LNCaP clone FGC (cell line): ENCODE measurements at regions not wholly inside any gene's neighbourhood (a gene's known extent, or its start where the extent isn't known, plus 50 kb on each side); places are given as distances from the start of the nearest gene placed in this dataset.
A peak's percentile ranks its signal among the peaks of the same experiment; 100 is the strongest.
"Not testable (repeated sequence)": the region's sequence is repeated elsewhere in the genome, so short reads cannot be mapped to it uniquely, and the experiment has no call there.

Experiments
- DNase-seq: peaks from one replicate; pipeline ENCODE4 v3.0.0-alpha.2; 2011; ENCODE audit warnings: low read depth
- H3K4me3 ChIP-seq: 2 replicates; pipeline ENCODE4 v1.5.1; 2011; ENCODE audit warnings: mild to moderate bottlenecking, low read depth, low read length, control low read depth
- TF ChIP-seq, protein P1 (sequence below): IDR thresholded peaks from 2 replicates; pipeline ENCODE4 v1.5.1; 2012; ENCODE audit warnings: mild to moderate bottlenecking; ENCODE audit not compliant: control insufficient read depth, insufficient read depth; ENCODE audit errors: extremely low read depth

DNA sequence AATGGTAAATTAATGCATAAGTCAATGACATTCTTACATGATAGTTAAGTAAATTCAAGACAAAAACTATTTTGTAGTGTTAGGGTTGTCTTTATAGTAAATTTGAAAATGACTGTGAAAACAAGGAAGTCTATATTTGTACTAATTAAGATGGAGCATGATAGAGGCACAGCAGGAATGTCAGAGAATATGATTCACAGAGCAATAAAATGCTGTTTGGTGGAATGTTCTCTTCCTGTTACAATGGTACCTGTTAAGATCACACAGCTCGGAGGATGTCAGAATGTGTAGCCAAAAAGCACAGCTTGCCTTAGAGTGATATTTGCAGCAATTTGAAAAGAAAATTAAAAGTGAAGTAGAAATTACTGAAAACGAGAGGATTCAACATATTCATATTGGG is 2339.7 kb upstream of the RAG2 start:
- TF ChIP-seq, protein P1, sequence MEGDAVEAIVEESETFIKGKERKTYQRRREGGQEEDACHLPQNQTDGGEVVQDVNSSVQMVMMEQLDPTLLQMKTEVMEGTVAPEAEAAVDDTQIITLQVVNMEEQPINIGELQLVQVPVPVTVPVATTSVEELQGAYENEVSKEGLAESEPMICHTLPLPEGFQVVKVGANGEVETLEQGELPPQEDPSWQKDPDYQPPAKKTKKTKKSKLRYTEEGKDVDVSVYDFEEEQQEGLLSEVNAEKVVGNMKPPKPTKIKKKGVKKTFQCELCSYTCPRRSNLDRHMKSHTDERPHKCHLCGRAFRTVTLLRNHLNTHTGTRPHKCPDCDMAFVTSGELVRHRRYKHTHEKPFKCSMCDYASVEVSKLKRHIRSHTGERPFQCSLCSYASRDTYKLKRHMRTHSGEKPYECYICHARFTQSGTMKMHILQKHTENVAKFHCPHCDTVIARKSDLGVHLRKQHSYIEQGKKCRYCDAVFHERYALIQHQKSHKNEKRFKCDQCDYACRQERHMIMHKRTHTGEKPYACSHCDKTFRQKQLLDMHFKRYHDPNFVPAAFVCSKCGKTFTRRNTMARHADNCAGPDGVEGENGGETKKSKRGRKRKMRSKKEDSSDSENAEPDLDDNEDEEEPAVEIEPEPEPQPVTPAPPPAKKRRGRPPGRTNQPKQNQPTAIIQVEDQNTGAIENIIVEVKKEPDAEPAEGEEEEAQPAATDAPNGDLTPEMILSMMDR: no peak
- H3K4me3 ChIP-seq: no peak overlapping the region
- peak; percentile 11 for DNase-seq

DNA sequence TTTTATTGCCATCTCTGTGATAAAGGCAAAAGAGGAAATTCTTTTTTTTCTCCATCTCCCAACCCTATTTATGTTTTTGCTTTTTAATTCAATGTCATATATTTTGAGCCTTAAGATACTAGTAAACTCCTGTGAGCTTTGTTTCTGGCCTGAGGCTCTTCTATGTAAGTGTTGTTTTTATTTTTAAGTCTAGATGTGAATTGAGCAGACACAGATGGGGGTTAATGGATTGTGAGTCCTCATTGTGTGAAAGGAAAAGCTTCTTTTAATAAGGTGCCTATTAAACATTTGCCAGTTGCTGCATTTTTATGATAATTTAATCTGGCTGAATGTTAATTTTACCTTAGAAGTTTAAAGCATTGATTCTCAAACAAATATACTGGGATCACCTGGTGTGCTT is 2337.9 kb upstream of the RAG2 start:
- H3K4me3 ChIP-seq: no peak overlapping the region
- TF ChIP-seq, protein P1: no peak
- DNase-seq: no peak

DNA sequence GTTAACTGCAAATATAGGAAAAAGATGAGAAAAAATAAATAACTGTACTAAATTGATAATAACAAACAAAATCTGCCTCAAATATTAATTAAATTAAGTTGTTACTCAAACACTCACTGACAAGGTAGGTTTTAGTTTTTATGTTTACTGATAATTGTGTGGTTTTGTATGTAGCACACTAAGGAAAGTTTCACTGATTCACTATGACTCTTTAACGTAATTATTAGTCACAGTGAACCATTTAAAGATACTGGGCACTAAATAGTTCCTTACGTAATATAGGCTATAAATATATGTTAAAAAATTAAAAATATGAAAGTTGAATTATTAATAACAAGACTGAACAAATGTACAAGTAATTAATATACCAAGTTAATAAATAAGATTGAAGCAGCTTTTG is 2330.0 kb upstream of the RAG2 start:
- TF ChIP-seq, protein P1: no peak
- no peak overlapping the region for H3K4me3 ChIP-seq
- no peak for DNase-seq

DNA sequence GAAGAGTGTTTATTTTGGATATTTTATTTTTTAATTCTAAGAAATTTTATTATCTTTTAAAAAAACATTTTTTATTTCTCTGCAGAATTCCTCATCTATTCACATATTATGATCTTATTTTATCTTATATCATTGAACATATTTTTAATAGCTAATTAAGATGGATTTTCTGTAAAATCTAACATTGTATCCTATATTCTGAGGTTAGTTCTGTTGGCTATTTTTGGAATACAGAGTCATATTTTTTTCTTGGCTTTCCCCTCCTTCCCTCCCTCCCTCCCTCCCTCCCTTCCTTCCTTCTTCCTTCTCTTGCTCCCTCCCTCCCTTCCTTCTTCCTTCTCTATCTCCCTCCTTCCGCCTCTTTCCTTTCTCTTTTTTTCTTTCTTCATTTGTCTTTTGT is 2326.6 kb upstream of the RAG2 start:
- H3K4me3 ChIP-seq: no peak overlapping the region
- TF ChIP-seq, protein P1: no peak
- DNase-seq: no peak

DNA sequence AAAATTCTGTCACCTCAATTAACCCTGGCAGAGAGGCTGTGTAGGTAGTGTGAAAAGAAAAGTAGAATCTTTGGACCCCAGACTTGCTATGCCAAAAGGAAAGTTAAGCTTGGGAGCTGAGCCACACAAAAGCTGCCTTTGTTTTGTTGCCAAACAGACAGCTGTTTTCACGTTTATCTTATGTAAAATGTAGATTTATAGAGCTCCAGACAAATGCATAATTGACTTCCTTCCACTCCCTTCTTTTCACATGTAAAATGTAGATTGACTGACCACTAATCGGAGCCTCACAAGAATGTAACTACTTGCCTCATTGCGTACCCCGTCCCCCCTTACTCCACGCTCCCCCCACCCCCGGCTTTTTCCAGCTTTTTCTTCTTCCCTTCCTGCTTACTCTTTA is 2302.2 kb upstream of the RAG2 start:
- H3K4me3 ChIP-seq: no peak overlapping the region
- TF ChIP-seq, protein P1: no peak
- no peak for DNase-seq

DNA sequence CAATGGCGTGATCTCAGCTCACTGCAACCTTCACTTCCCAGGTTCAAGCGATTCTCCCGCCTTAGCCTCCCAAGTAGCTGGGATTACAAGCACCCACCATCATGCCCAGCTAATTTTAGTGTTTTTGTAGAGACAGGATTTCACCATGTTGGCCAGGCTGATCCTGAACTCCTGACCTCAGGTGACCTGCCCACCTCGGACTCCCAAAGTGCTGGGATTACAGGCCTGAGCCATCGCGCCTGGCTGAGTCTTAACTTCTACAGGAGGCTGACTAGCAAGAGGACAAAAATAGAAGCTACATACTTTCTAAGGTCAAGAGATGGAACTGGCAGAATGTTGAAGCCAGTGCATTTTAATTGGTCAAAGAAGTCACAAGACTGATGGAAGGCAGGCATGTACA is 2296.2 kb upstream of the RAG2 start:
- not testable (repeated sequence) for DNase-seq, H3K4me3 ChIP-seq

DNA sequence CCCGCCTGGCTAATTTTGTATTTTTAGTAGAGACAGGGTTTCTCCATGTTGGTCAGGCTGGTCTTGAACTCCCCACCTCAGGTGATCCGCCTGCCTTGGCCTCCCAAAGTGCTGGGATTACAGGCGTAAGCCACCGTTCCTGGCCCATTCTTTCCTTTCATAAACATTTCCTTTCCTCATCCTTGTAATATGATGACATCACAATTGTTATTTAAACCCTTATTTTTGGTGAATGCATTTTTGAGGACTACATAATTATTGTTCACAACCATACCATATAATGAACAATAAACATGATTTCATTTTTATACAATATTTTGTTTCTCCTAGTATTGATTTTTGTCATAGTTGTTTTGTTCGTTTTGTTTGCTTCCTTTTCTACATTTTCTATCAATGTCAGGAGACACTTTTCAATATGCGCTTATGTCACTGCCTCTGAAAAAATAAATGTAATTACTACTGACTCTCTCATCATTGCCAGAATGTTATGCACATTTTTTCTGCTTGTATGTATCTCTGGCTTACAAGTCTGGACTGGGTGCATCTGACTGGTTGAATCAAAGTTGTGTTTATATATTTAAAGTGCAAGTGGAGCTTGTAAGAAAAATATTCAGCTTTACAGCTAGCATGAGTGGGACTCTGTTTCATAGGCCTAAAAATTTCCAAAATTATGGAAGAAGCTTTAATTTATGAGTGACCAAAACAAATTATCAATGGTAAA is 2286.3 kb upstream of the RAG2 start:
- TF ChIP-seq, protein P1: no peak
- DNase-seq: no peak
- H3K4me3 ChIP-seq: no peak overlapping the region
